ENCODE measurements at regions not wholly inside any gene's neighbourhood (a gene's known extent, or its start where the extent isn't known, plus 50 kb on each side); places are given as distances from the start of the nearest gene placed in this dataset.

DNA sequence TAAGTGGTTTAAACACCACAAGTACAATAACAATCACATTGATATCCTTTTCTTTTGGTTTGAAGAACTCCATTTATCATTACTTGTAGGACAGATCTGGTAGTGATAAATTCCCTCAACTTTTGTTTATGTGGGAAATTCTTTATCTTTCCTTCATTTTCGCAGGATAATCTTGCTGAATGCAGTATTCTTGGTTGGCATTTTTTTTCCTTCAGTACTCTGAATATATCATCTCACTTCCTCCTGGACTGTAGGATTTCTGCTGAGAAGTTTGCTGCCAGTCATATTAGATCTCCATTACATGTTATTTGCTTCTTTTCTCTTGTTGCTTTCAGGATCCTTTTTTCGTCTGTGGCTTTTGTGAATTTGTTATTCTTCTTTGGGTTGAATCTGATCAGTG, 179.0 kb upstream of the PLET1 start:
- Histone ChIP-seq H3K79me2 (no peaks in the 10 kb centered on the region), H3K9me3 (ENCODE audit: low read depth) (no peaks in the 10 kb centered on the region), H3K9me2 (replicated peaks; ENCODE audit: insufficient read depth) (no peaks in the 10 kb centered on the region), H3K4me2 (no peak overlapping the region), H3K27ac (no peak overlapping the region), H3K36me3 (replicated peaks; ENCODE audit: insufficient read depth, low read depth) (no peaks in the 10 kb centered on the region), H2AFZ (no peak overlapping the region), H3K4me3 (no peak overlapping the region), H3K27me3 (no peaks in the 10 kb centered on the region), H3K4me1 (ENCODE audit: insufficient read depth) (no peaks in the 10 kb centered on the region), H4K20me1 (ENCODE audit: insufficient read depth, poor library complexity, severe bottlenecking) (no peaks in the 10 kb centered on the region)
- TF ChIP-seq, protein P1, sequence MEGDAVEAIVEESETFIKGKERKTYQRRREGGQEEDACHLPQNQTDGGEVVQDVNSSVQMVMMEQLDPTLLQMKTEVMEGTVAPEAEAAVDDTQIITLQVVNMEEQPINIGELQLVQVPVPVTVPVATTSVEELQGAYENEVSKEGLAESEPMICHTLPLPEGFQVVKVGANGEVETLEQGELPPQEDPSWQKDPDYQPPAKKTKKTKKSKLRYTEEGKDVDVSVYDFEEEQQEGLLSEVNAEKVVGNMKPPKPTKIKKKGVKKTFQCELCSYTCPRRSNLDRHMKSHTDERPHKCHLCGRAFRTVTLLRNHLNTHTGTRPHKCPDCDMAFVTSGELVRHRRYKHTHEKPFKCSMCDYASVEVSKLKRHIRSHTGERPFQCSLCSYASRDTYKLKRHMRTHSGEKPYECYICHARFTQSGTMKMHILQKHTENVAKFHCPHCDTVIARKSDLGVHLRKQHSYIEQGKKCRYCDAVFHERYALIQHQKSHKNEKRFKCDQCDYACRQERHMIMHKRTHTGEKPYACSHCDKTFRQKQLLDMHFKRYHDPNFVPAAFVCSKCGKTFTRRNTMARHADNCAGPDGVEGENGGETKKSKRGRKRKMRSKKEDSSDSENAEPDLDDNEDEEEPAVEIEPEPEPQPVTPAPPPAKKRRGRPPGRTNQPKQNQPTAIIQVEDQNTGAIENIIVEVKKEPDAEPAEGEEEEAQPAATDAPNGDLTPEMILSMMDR (IDR thresholded peaks at IDR 0.05; ENCODE audit: poor library complexity), result no peak
- TF ChIP-seq EZH2phosphoT487 (IDR thresholded peaks at IDR 0.05; ENCODE audit: low read depth, severe bottlenecking, unreplicated experiment) (no peak), EZH2 (IDR thresholded peaks at IDR 0.05; ENCODE audit: borderline replicate concordance) (no peak)
- no peak for DNase-seq (ENCODE audit: low spot score)
- WGBS (ENCODE audit: low lambda C conversion rate, missing lambda C conversion rate), result 91% methylated on average over 2 of the region's 2 CpGs

DNA sequence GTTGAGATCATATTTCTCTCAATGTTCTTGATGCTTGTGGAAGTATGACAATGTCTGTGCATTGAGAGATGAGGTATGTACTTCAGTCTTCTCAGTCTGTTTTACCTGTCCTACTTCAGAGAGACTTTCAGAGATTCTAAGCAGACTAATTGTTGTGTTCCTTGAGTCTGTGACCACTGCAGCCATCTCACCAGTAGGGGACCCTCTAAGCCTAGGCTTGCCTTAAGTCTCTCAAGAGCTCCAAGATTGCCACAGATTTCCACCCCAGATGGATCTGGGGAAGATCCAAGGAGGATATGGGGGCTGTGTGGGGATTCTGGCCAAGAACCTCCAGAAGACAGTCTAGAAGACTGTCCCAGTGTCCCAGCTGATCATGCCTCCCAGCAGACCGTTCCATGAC, 179.9 kb upstream of the PLET1 start:
- H4K20me1 ChIP-seq (ENCODE audit: insufficient read depth, poor library complexity, severe bottlenecking), result no peaks in the 10 kb centered on the region
- no peak overlapping the region for H3K4me2 ChIP-seq
- no peak for TF ChIP-seq EZH2phosphoT487 (IDR thresholded peaks at IDR 0.05; ENCODE audit: low read depth, severe bottlenecking, unreplicated experiment)
- no peak for TF ChIP-seq EZH2 (IDR thresholded peaks at IDR 0.05; ENCODE audit: borderline replicate concordance)
- TF ChIP-seq, protein P1 (IDR thresholded peaks at IDR 0.05; ENCODE audit: poor library complexity), result no peak
- no peaks in the 10 kb centered on the region for H3K27me3 ChIP-seq
- no peak for DNase-seq (ENCODE audit: low spot score)
- no peaks in the 10 kb centered on the region for H3K36me3 ChIP-seq (replicated peaks; ENCODE audit: insufficient read depth, low read depth)
- H3K9me3 ChIP-seq (ENCODE audit: low read depth), result no peaks in the 10 kb centered on the region
- H3K79me2 ChIP-seq, result no peaks in the 10 kb centered on the region
- H3K27ac ChIP-seq, result no peak overlapping the region
- H3K9me2 ChIP-seq (replicated peaks; ENCODE audit: insufficient read depth), result no peaks in the 10 kb centered on the region
- WGBS (ENCODE audit: low lambda C conversion rate, missing lambda C conversion rate), result 75% methylated on average over 1 of the region's 1 CpG
- no peaks in the 10 kb centered on the region for H3K4me1 ChIP-seq (ENCODE audit: insufficient read depth)
- H2AFZ ChIP-seq, result no peak overlapping the region
- no peak overlapping the region for H3K4me3 ChIP-seq

DNA sequence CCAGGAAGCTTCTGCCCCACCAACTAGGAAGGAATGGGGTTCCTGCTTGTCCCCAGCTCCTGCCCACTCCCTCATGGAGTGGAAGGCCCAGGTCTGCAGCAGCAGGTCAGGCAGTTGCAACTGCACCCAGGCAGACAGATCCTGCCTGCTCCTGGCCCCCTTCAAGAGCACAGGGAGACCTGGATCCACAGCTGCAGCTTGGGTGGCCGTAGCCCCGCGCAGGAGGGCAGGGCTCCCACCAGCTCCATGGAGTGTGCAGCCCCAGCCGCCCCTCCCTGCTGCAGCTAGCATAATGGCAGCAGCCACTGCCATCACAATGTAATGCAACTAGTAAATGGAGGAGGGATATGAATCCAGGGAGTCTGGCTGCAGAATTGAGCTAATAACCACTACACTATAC, 187.5 kb upstream of the PLET1 start:
- no peak overlapping the region for H3K4me3 ChIP-seq
- DNase-seq (ENCODE audit: low spot score), result no peak
- no peak overlapping the region for H2AFZ ChIP-seq
- WGBS (ENCODE audit: low lambda C conversion rate, missing lambda C conversion rate), result 87% methylated on average over 4 of the region's 4 CpGs
- H3K9me3 ChIP-seq (ENCODE audit: low read depth), result no peaks in the 10 kb centered on the region
- H3K27ac ChIP-seq, result no peak overlapping the region
- H3K4me2 ChIP-seq, result no peak overlapping the region
- no peaks in the 10 kb centered on the region for H3K9me2 ChIP-seq (replicated peaks; ENCODE audit: insufficient read depth)
- TF ChIP-seq EZH2 (IDR thresholded peaks at IDR 0.05; ENCODE audit: borderline replicate concordance) (no peak), EZH2phosphoT487 (IDR thresholded peaks at IDR 0.05; ENCODE audit: low read depth, severe bottlenecking, unreplicated experiment) (no peak)
- TF ChIP-seq, protein P1 (IDR thresholded peaks at IDR 0.05; ENCODE audit: poor library complexity), result no peak
- H3K79me2 ChIP-seq, result no peaks in the 10 kb centered on the region
- H3K36me3 ChIP-seq (replicated peaks; ENCODE audit: insufficient read depth, low read depth), result no peaks in the 10 kb centered on the region
- H3K4me1 ChIP-seq (ENCODE audit: insufficient read depth), result no peaks in the 10 kb centered on the region
- H3K27me3 ChIP-seq, result no peaks in the 10 kb centered on the region
- H4K20me1 ChIP-seq (ENCODE audit: insufficient read depth, poor library complexity, severe bottlenecking), result no peaks in the 10 kb centered on the region

DNA sequence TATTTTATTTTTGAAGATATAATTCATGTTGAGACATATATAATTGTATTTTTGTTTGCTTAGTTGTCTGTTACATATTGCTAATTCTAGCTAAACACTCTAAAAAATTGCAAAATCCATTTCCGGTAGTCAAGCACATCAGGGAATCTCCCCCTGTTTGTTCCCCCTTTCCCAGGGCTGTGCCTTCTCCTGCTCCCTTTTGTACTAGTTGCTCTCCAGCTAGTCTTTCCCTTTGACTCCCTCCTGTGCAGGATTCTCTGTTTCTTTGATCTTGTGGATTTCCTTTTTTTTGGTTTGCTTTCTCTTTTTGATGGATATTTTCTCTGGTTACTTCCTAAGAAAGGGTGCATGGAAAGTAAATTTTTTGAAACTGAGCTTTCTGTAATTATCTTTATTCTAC, 188.1 kb upstream of the PLET1 start:
- WGBS (ENCODE audit: low lambda C conversion rate, missing lambda C conversion rate), result 88% methylated on average over 1 of the region's 1 CpG
- Histone ChIP-seq H3K27me3 (no peaks in the 10 kb centered on the region), H3K36me3 (replicated peaks; ENCODE audit: insufficient read depth, low read depth) (no peaks in the 10 kb centered on the region), H3K4me2 (no peak overlapping the region), H3K9me2 (replicated peaks; ENCODE audit: insufficient read depth) (no peaks in the 10 kb centered on the region), H2AFZ (no peak overlapping the region), H3K27ac (no peak overlapping the region), H3K9me3 (ENCODE audit: low read depth) (no peaks in the 10 kb centered on the region), H4K20me1 (ENCODE audit: insufficient read depth, poor library complexity, severe bottlenecking) (no peaks in the 10 kb centered on the region), H3K4me1 (ENCODE audit: insufficient read depth) (no peaks in the 10 kb centered on the region), H3K4me3 (no peak overlapping the region), H3K79me2 (no peaks in the 10 kb centered on the region)
- no peak for DNase-seq (ENCODE audit: low spot score)
- TF ChIP-seq, protein P1 (IDR thresholded peaks at IDR 0.05; ENCODE audit: poor library complexity), result no peak
- TF ChIP-seq EZH2phosphoT487 (IDR thresholded peaks at IDR 0.05; ENCODE audit: low read depth, severe bottlenecking, unreplicated experiment), result no peak
- TF ChIP-seq EZH2 (IDR thresholded peaks at IDR 0.05; ENCODE audit: borderline replicate concordance), result no peak

Data from hepatocyte (in vitro differentiated cells).